HCT116 (cell line): ENCODE measurements at regions not wholly inside any gene's neighbourhood (a gene's known extent, or its start where the extent isn't known, plus 50 kb on each side); places are given as distances from the start of the nearest gene placed in this dataset.

Experiments
- ATAC-seq: fragments of 200-7000 bp; cut with Tn5 transposase; 2 replicates; pipeline ENCODE4 v1.9.1; 2020; ENCODE audit warnings: mild to moderate bottlenecking, moderate library complexity
- BruUV-seq: library from RNA; stranded (reverse); fragments of 400-500 nt; replicated peaks from 2 replicates; lab custom pipeline; 2021; lab: Mats Ljungman, UMichigan
- CTCF ChIA-PET: fragments of 300-600 bp; sonication (Branson Sonifier 250); formaldehyde crosslinking; loops from one replicate; lab custom pipeline; 2021; ENCODE audit warnings: antibody characterized with exemption; lab: Charles Lee
- POLR2A ChIA-PET: fragments of 300-600, 350-600 bp; sonication (Branson Sonifier 250); formaldehyde crosslinking; loops from one replicate; lab custom pipeline; 2021; ENCODE audit warnings: antibody characterized with exemption; lab: Charles Lee
- RAD21 ChIA-PET, 2 experiments: fragments of 300-600 bp; sonication (Branson Sonifier 250); formaldehyde crosslinking; loops; one replicate each; lab custom pipeline; 2023; ENCODE audit warnings: low total read pairs in 2 of 2; ENCODE audit not compliant: uncharacterized antibody in 2 of 2, unreplicated experiment in 2 of 2, low non-redundant PET in 1 of 2; lab: Charles Lee
- DNase-seq: peaks from one replicate; pipeline ENCODE4 v3.0.0-alpha.2; 2010; ENCODE audit warnings: low read depth, low spot score
- H2AFZ ChIP-seq: fragments of 200-600 bp; shearing (Covaris generic), sonication (generic); 2 replicates; pipeline ENCODE4 v1.6.1; 2017; ENCODE audit warnings: low read depth, mixed run types, mixed read lengths, antibody characterized with exemption, low read length; ENCODE audit not compliant: poor library complexity, severe bottlenecking
- H3K27ac ChIP-seq: 2 replicates; pipeline ENCODE4 v1.5.1; 2012; ENCODE audit warnings: low read depth, low read length
- H3K27me3 ChIP-seq: fragments of 200-600 bp; sonication (generic); 2 replicates; pipeline ENCODE4 v1.6.1; 2016; ENCODE audit warnings: mixed run types, low read length, mixed read lengths; ENCODE audit not compliant: insufficient read depth
- H3K36me3 ChIP-seq, 2 experiments: fragments of 200-500 bp in 1 of 2; fragments of 200-600 bp in 1 of 2; sonication (Bioruptor generic) in 1 of 2; sonication (generic) in 1 of 2; 2 replicates each; pipeline versions ENCODE4 v1.5.1 to v1.6.1; 2014 to 2016; ENCODE audit warnings: low read length in 2 of 2, inconsistent platforms in 1 of 2, mixed read lengths in 1 of 2, mixed run types in 1 of 2; ENCODE audit not compliant: insufficient read depth in 2 of 2, control insufficient read depth in 1 of 2
- H3K4me1 ChIP-seq, 2 experiments: fragments of 200-600 bp in 1 of 2; sonication (generic) in 1 of 2; 2 replicates each; pipeline versions ENCODE4 v1.5.1 to v1.6.1; 2012 to 2017; ENCODE audit warnings: low read length in 2 of 2, inconsistent platforms in 1 of 2, mild to moderate bottlenecking in 1 of 2, mixed read lengths in 1 of 2, mixed run types in 1 of 2, moderate library complexity in 1 of 2; ENCODE audit not compliant: insufficient read depth in 2 of 2, control insufficient read depth in 1 of 2
- H3K4me2 ChIP-seq: fragments of 200-600 bp; sonication (generic); 2 replicates; pipeline ENCODE4 v1.6.1; 2017; ENCODE audit warnings: mixed run types, low read length, mixed read lengths
- H3K4me3 ChIP-seq, 2 experiments: fragments of 200-600 bp in 1 of 2; sonication (generic) in 1 of 2; replicated peaks in 1 of 2; 2 replicates each; pipeline ENCODE4 v1.5.1; 2011 to 2016; ENCODE audit warnings: low read length in 2 of 2, control low read depth in 1 of 2, low read depth in 1 of 2, mild to moderate bottlenecking in 1 of 2, mixed read lengths in 1 of 2, mixed run types in 1 of 2
- H3K79me2 ChIP-seq: fragments of 200-600 bp; sonication (generic); 2 replicates; pipeline ENCODE4 v1.6.1; 2017; ENCODE audit warnings: mild to moderate bottlenecking, mixed run types, low read length, moderate library complexity, mixed read lengths; ENCODE audit not compliant: insufficient read depth
- H3K9ac ChIP-seq: fragments of 200-600 bp; sonication (generic); 2 replicates; pipeline ENCODE4 v1.6.1; 2016; ENCODE audit warnings: low read length, mixed read lengths
- H3K9me2 ChIP-seq: fragments of 200-600 bp; sonication (generic), shearing (Covaris generic); 2 replicates; pipeline ENCODE4 v1.6.1; 2017; ENCODE audit warnings: mixed run types, mild to moderate bottlenecking, moderate library complexity; ENCODE audit not compliant: insufficient read depth
- H3K9me3 ChIP-seq, 2 experiments: fragments of 200-500 bp in 1 of 2; fragments of 200-600 bp in 1 of 2; sonication (Bioruptor generic) in 1 of 2; sonication (generic) in 1 of 2; 2 replicates each; pipeline ENCODE4 v1.6.1; 2014 to 2017; ENCODE audit warnings: low read length in 2 of 2, mixed read lengths in 2 of 2, inconsistent platforms in 1 of 2, low read depth in 1 of 2, mild to moderate bottlenecking in 1 of 2, mixed run types in 1 of 2, moderate library complexity in 1 of 2; ENCODE audit not compliant: control insufficient read depth in 1 of 2, insufficient read depth in 1 of 2
- H4K20me1 ChIP-seq: fragments of 200-600 bp; sonication (generic), shearing (Covaris generic); 2 replicates; pipeline ENCODE4 v1.6.1; 2017; ENCODE audit warnings: mixed run types, mild to moderate bottlenecking, moderate library complexity; ENCODE audit not compliant: insufficient read depth
- CBX3 ChIP-seq: IDR thresholded peaks from 2 replicates; pipeline ENCODE4 v1.6.1; 2012; ENCODE audit warnings: low read depth
- CEBPB ChIP-seq: IDR thresholded peaks from 2 replicates; pipeline ENCODE4 v1.6.1; 2012; ENCODE audit warnings: low read depth
- CTCF ChIP-seq, 3 experiments: fragments of 200-600 bp in 1 of 3; sonication (generic) in 1 of 3; IDR thresholded peaks in 2 of 3; conservative IDR thresholded peaks in 1 of 3; 2 replicates each; pipeline ENCODE4 v1.5.1; 2012 to 2017; ENCODE audit warnings: low read depth in 2 of 3, low read length in 2 of 3, antibody characterized with exemption in 1 of 3, borderline replicate concordance in 1 of 3, control low read depth in 1 of 3, mild to moderate bottlenecking in 1 of 3, mixed read lengths in 1 of 3, mixed run types in 1 of 3, moderate library complexity in 1 of 3; ENCODE audit not compliant: insufficient read depth in 1 of 3
- ELF1 ChIP-seq: IDR thresholded peaks from 2 replicates; pipeline ENCODE4 v1.6.1; 2012; ENCODE audit warnings: low read depth, borderline replicate concordance
- POLR2A ChIP-seq: IDR thresholded peaks from 2 replicates; pipeline ENCODE4 v1.7.0; 2011; ENCODE audit warnings: borderline replicate concordance; ENCODE audit not compliant: insufficient read depth, insufficient read length; ENCODE audit errors: extremely low read depth
- POLR2AphosphoS5 ChIP-seq: IDR thresholded peaks from 2 replicates; pipeline ENCODE4 v1.6.1; 2011; ENCODE audit warnings: mild to moderate bottlenecking, low read depth, low read length, moderate library complexity
- SIN3A ChIP-seq: IDR thresholded peaks from 2 replicates; pipeline ENCODE4 v1.6.1; 2012; ENCODE audit warnings: low read depth
- SP1 ChIP-seq: IDR thresholded peaks from 2 replicates; pipeline ENCODE4 v1.6.1; 2012; ENCODE audit warnings: low read depth
- TCF7L2 ChIP-seq: IDR thresholded peaks from 2 replicates; pipeline ENCODE4 v1.7.0; 2011; ENCODE audit warnings: borderline replicate concordance, inconsistent platforms; ENCODE audit not compliant: insufficient read depth, insufficient read length; ENCODE audit errors: extremely low read depth
- ZFX ChIP-seq: fragments of 450-650 bp; IDR thresholded peaks from 2 replicates; pipeline ENCODE4 v1.6.1; 2017
- ZNF274 ChIP-seq: fragments of 200-500 bp; sonication (Bioruptor generic); IDR thresholded peaks from 2 replicates; pipeline ENCODE4 v1.6.1; 2014; ENCODE audit warnings: mild to moderate bottlenecking, low read depth, low read length, inconsistent platforms
- intact Hi-C: fragments of 100-400 bp; cut with micrococcal nuclease; formaldehyde crosslinking; loops from 2 replicates; pipeline ENCODE4 v1.10.0; 2022
- TF ChIP-seq, protein P1 (sequence below): IDR thresholded peaks from 2 replicates; pipeline ENCODE4 v1.6.1; 2012; ENCODE audit warnings: low read depth

GRCh38 chr5:93201061-93201460, 380.0 kb downstream of the NR2F1-AS1 start:
- Histone ChIP-seq H3K27ac (no peak overlapping the region), H3K9ac (no peak overlapping the region), H3K9me2 (no peaks in the 10 kb centered on the region), H3K9me3 (no peaks in the 10 kb centered on the region), H3K4me1 (peaks cover 0 to 10% of the 10 kb centered on the region in 2 experiments; a peak in 1 of 4 replicates), H3K79me2 (no peaks in the 10 kb centered on the region), H4K20me1 (no peaks in the 10 kb centered on the region), H3K4me3 (no peak overlapping the region), H3K4me2 (no peak overlapping the region), H2AFZ (no peak overlapping the region), H3K27me3 (no peaks in the 10 kb centered on the region), H3K36me3 (no peaks in the 10 kb centered on the region)
- CTCF ChIA-PET: interaction anchor here (1.1 kb wide), 1 partner anchor 11 kb away, joined by 3 read pairs; no protein-coding TSS in a partner anchor
- ATAC-seq (no peak), DNase-seq (no peak)
- TF ChIP-seq SP1: no peak
- TF ChIP-seq, protein P1, sequence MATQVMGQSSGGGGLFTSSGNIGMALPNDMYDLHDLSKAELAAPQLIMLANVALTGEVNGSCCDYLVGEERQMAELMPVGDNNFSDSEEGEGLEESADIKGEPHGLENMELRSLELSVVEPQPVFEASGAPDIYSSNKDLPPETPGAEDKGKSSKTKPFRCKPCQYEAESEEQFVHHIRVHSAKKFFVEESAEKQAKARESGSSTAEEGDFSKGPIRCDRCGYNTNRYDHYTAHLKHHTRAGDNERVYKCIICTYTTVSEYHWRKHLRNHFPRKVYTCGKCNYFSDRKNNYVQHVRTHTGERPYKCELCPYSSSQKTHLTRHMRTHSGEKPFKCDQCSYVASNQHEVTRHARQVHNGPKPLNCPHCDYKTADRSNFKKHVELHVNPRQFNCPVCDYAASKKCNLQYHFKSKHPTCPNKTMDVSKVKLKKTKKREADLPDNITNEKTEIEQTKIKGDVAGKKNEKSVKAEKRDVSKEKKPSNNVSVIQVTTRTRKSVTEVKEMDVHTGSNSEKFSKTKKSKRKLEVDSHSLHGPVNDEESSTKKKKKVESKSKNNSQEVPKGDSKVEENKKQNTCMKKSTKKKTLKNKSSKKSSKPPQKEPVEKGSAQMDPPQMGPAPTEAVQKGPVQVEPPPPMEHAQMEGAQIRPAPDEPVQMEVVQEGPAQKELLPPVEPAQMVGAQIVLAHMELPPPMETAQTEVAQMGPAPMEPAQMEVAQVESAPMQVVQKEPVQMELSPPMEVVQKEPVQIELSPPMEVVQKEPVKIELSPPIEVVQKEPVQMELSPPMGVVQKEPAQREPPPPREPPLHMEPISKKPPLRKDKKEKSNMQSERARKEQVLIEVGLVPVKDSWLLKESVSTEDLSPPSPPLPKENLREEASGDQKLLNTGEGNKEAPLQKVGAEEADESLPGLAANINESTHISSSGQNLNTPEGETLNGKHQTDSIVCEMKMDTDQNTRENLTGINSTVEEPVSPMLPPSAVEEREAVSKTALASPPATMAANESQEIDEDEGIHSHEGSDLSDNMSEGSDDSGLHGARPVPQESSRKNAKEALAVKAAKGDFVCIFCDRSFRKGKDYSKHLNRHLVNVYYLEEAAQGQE: no peak
- no peak for TF ChIP-seq ZFX
- TF ChIP-seq CBX3: no peak
- TF ChIP-seq SIN3A: no peak
- TF ChIP-seq ELF1: no peak
- no peak for TF ChIP-seq CEBPB
- no peak for TF ChIP-seq POLR2AphosphoS5
- no peak for TF ChIP-seq CTCF (IDR thresholded peaks at IDR 0.05 in 2 of 3, conservative IDR thresholded peaks at IDR 0.05 in 1 of 3; ENCODE audit: borderline replicate concordance in 1 of 3, insufficient read depth in 1 of 3, low read depth in 2 of 3, low read length in 2 of 3)
- no peak for TF ChIP-seq TCF7L2
- TF ChIP-seq POLR2A: no peak
- TF ChIP-seq ZNF274: no peak
- POLR2A ChIA-PET: no interaction called here
- intact Hi-C loops: no loop called here
- BruUV-seq: no TSS peak
- RAD21 ChIA-PET: no interaction called here
